ENCODE measurements at regions not wholly inside any gene's neighbourhood (a gene's known extent, or its start where the extent isn't known, plus 50 kb on each side); places are given as distances from the start of the nearest gene placed in this dataset.

GRCh38 chr3:130841357-130841756 is 52.5 kb upstream of the ATP2C1 start:
- DNase-seq = no peak

DNA sequence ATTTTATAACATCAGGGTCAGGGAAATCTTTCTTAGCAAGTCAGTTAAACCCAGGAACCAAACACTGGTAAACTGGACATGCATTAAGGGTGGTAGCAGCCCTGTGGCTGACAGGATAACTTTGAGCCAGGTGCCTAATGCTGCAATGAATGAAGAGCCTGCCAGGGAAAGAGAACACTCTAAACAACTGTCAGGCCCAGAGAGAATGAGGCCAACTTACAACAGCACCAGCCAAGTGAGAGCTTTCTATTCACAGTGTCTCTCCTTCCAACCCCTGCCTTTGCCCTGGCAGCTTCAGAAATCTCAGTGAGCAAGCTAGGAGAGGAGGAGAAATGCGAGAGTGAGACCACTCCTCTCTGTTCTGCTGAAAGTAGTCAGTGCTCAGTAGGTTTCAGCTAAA is 50.4 kb upstream of the ATP2C1 start:
- DNase-seq = peak; percentile 45

Data from NCI-H2107 (cell line).